IMR-90 (cell line): ENCODE measurements at regions not wholly inside any gene's neighbourhood (a gene's known extent, or its start where the extent isn't known, plus 50 kb on each side); places are given as distances from the start of the nearest gene placed in this dataset.

Source experiments
- RFX5 ChIP-seq: IDR thresholded peaks from 2 replicates; pipeline ENCODE4 v1.8.0; 2012; ENCODE audit warnings: low read depth, mild to moderate bottlenecking, low read length, moderate library complexity
- SMC3 ChIP-seq: fragments of 150-350 bp; IDR thresholded peaks from 2 replicates; pipeline ENCODE4 v1.6.1; 2016; ENCODE audit warnings: low read depth, mild to moderate bottlenecking, antibody characterized with exemption, low read length, moderate library complexity
- TF ChIP-seq, protein P1 (sequence below): conservative IDR thresholded peaks from 2 replicates; pipeline ENCODE4 v1.5.1; 2012; ENCODE audit warnings: mild to moderate bottlenecking, low read depth, low read length, improper control_type of control experiment
- TF ChIP-seq, protein P2 (sequence below): fragments of 150-350 bp; IDR thresholded peaks from 2 replicates; pipeline ENCODE4 v1.6.1; 2016; ENCODE audit warnings: low read depth, mild to moderate bottlenecking, low read length, moderate library complexity, borderline replicate concordance

DNA sequence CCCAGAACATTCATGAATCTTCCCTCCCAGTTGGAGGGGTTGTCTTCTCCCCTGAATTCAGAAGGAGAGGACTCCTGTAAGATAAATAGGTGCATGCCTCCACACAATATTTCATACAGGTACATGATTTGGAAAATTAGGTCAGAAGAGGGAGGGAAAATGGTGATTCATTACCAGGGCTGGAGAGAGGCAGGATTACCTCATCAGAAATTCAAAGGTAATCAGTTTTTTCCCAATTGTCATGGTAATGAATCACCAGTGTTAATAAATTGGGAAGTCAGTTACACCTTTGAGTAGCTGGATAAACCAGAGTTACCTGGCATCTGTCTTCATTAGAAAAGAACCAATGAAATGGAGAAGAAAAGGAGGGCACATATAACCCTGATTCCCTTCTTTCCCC, 128.5 kb downstream of the EN1 start:
- TF ChIP-seq, protein P1, sequence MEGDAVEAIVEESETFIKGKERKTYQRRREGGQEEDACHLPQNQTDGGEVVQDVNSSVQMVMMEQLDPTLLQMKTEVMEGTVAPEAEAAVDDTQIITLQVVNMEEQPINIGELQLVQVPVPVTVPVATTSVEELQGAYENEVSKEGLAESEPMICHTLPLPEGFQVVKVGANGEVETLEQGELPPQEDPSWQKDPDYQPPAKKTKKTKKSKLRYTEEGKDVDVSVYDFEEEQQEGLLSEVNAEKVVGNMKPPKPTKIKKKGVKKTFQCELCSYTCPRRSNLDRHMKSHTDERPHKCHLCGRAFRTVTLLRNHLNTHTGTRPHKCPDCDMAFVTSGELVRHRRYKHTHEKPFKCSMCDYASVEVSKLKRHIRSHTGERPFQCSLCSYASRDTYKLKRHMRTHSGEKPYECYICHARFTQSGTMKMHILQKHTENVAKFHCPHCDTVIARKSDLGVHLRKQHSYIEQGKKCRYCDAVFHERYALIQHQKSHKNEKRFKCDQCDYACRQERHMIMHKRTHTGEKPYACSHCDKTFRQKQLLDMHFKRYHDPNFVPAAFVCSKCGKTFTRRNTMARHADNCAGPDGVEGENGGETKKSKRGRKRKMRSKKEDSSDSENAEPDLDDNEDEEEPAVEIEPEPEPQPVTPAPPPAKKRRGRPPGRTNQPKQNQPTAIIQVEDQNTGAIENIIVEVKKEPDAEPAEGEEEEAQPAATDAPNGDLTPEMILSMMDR = no peak
- TF ChIP-seq, protein P2, sequence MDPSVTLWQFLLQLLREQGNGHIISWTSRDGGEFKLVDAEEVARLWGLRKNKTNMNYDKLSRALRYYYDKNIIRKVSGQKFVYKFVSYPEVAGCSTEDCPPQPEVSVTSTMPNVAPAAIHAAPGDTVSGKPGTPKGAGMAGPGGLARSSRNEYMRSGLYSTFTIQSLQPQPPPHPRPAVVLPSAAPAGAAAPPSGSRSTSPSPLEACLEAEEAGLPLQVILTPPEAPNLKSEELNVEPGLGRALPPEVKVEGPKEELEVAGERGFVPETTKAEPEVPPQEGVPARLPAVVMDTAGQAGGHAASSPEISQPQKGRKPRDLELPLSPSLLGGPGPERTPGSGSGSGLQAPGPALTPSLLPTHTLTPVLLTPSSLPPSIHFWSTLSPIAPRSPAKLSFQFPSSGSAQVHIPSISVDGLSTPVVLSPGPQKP = no peak
- no peak for TF ChIP-seq RFX5
- no peak for TF ChIP-seq SMC3
